GM06990 (cell line): ENCODE measurements at regions not wholly inside any gene's neighbourhood (a gene's known extent, or its start where the extent isn't known, plus 50 kb on each side); places are given as distances from the start of the nearest gene placed in this dataset.
"Not testable (repeated sequence)": the region's sequence is repeated elsewhere in the genome, so short reads cannot be mapped to it uniquely, and the experiment has no call there.

Experiments
- DNase-seq: peaks from one replicate; pipeline ENCODE4 v3.0.0-alpha.2; 2011; ENCODE audit not compliant: insufficient read length; ENCODE audit errors: extremely low read depth
- H3K27me3 ChIP-seq: replicated peaks from 2 replicates; pipeline ENCODE4 v1.6.0; 2011; ENCODE audit warnings: low read length; ENCODE audit not compliant: control insufficient read depth, insufficient read depth
- H3K36me3 ChIP-seq: 2 replicates; pipeline ENCODE4 v1.5.1; 2011; ENCODE audit warnings: low read length; ENCODE audit not compliant: control insufficient read depth, insufficient read depth
- H3K4me3 ChIP-seq: replicated peaks from 2 replicates; pipeline ENCODE4 v1.5.1; 2011; ENCODE audit warnings: low read depth, mild to moderate bottlenecking, control low read depth, low read length
- TF ChIP-seq, protein P1 (sequence below): IDR thresholded peaks from 2 replicates; pipeline ENCODE4 v1.5.1; 2011; ENCODE audit warnings: low read length, control low read depth, mild to moderate bottlenecking, inconsistent platforms; ENCODE audit not compliant: insufficient read depth, poor library complexity, severe bottlenecking

DNA sequence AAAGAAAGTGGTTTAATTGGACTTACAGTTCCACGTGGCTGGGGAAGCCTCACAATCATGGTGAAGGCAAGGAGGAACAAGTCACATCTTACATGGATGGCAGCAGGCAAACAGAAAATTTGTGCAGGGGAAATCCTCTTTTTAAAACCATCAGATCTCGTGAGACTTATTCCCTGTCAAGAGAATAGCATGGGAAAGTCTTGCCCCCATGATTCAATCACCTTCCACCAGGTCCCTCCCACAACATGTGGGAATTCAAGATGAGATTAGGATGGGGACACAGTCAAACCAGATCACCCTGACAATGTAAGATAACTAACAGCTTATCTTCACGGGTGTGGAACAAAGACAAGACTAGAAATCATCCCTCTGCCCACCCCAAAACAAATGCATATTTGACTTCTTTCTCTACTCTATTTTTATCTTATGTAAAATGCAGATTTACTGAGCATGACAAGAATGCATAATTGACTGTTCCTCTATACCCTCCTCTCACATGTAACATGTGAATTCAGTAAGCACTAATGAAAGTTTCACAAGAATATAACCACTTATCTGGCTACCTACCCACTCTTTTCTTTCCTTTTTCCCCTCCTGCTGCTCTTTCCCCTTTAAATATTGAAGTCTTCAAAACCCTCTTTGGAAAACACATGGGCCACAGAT, 110.8 kb upstream of the METTL14 start:
- DNase-seq, H3K36me3 ChIP-seq, H3K4me3 ChIP-seq, H3K27me3 ChIP-seq: not testable (repeated sequence)

DNA sequence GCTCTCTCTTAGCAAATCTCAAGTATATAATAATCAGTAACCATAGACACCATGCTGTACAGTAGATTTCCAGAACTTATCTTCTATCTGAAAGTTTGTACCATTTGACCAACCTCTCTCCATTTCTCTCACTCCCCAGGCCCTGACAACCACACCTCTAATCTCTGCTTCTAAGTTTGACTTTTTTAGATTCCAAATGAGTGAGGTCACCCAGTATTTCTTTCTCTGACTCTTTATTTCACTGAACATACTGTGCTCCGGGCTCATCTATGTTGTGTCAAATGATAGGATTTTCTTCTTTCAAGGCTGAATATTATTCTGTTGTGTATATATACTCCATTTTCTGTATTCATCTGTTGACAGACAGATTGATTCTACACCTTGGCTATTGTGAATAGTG, 110.1 kb upstream of the METTL14 start:
- not testable (repeated sequence) for H3K27me3 ChIP-seq, H3K4me3 ChIP-seq, H3K36me3 ChIP-seq, DNase-seq

GRCh38 chr4:118575726-118576125, 109.5 kb upstream of the METTL14 start:
- H3K4me3 ChIP-seq, DNase-seq, H3K27me3 ChIP-seq, H3K36me3 ChIP-seq: not testable (repeated sequence)

DNA sequence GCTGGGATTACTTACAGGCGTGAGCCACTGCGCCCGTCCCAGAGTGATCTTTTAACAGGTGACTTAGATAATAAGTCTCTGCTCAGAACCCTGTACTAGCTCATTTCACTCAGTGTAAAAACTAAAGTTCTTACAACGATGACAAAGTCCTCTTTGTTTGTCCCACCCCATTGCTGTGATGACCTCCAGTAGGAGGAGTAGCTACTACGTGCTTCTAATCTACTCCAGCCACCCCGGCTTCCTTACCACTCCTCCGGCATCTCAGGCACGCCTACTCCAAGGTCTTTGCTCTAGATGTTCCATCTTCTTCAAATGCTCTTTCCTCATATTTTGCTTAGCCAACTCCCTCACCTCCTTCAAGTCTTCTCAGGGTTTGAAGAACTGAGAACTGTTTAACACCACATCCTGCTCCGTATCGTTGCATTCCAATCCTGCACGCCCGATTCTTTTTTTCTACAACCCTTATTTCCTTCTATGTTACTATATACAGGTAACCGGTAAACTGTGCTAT, 108.4 kb upstream of the METTL14 start:
- not testable (repeated sequence) for H3K4me3 ChIP-seq, DNase-seq, H3K27me3 ChIP-seq, H3K36me3 ChIP-seq

GRCh38 chr4:118585015-118585414, 100.2 kb upstream of the METTL14 start:
- Histone ChIP-seq H3K27me3 (no peaks in the 10 kb centered on the region), H3K36me3 (no peaks in the 10 kb centered on the region), H3K4me3 (no peak overlapping the region)
- no peak for DNase-seq
- TF ChIP-seq, protein P1, sequence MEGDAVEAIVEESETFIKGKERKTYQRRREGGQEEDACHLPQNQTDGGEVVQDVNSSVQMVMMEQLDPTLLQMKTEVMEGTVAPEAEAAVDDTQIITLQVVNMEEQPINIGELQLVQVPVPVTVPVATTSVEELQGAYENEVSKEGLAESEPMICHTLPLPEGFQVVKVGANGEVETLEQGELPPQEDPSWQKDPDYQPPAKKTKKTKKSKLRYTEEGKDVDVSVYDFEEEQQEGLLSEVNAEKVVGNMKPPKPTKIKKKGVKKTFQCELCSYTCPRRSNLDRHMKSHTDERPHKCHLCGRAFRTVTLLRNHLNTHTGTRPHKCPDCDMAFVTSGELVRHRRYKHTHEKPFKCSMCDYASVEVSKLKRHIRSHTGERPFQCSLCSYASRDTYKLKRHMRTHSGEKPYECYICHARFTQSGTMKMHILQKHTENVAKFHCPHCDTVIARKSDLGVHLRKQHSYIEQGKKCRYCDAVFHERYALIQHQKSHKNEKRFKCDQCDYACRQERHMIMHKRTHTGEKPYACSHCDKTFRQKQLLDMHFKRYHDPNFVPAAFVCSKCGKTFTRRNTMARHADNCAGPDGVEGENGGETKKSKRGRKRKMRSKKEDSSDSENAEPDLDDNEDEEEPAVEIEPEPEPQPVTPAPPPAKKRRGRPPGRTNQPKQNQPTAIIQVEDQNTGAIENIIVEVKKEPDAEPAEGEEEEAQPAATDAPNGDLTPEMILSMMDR: no peak

GRCh38 chr4:118586357-118586790, 98.8 kb upstream of the METTL14 start:
- H3K4me3 ChIP-seq: no peak overlapping the region
- no peaks in the 10 kb centered on the region for H3K27me3 ChIP-seq
- TF ChIP-seq, protein P1: no peak
- no peak for DNase-seq
- no peaks in the 10 kb centered on the region for H3K36me3 ChIP-seq

- H3K4me3 ChIP-seq: no peak overlapping the region
- TF ChIP-seq, protein P1: no peak
- no peaks in the 10 kb centered on the region for H3K27me3 ChIP-seq
- no peaks in the 10 kb centered on the region for H3K36me3 ChIP-seq
- DNase-seq: no peak
Observed at GRCh38 chr4:118587116-118587831, 97.9 kb upstream of the METTL14 start.

- no peak for DNase-seq
- no peak overlapping the region for H3K4me3 ChIP-seq
- H3K27me3 ChIP-seq: no peaks in the 10 kb centered on the region
- TF ChIP-seq, protein P1: no peak
- H3K36me3 ChIP-seq: no peaks in the 10 kb centered on the region
Observed at GRCh38 chr4:118587946-118588345, 97.2 kb upstream of the METTL14 start.
